Limb (tissue), 2 donors: ENCODE measurements at regions not wholly inside any gene's neighbourhood (a gene's known extent, or its start where the extent isn't known, plus 50 kb on each side); places are given as distances from the start of the nearest gene placed in this dataset.

ENCODE experiments used
- DNase-seq, 2 donors: peaks; one replicate each; pipeline ENCODE4 v3.0.0-alpha.2; 2016; ENCODE audit errors: extremely low spot score in 2 of 2

GRCh38 chr5:7012057-7012456 is 298.8 kb downstream of the TENT4A start:
- DNase-seq, result no peak

GRCh38 chr5:7014611-7015010 is 301.4 kb downstream of the TENT4A start:
- no peak for DNase-seq

- DNase-seq, result no peak
These were observed 302.5 kb downstream of the TENT4A start for GRCh38 chr5:7015586-7016256.

GRCh38 chr5:7016999-7017747 is 303.9 kb downstream of the TENT4A start:
- no peak for DNase-seq

- DNase-seq, result no peak
These were observed 305.0 kb downstream of the TENT4A start for GRCh38 chr5:7018198-7018597.

- DNase-seq, result no peak
These were observed 305.4 kb downstream of the TENT4A start for GRCh38 chr5:7018601-7019000.

- DNase-seq, result no peak
These were observed 323.1 kb downstream of the TENT4A start for GRCh38 chr5:7036192-7036835.

- no peak for DNase-seq
These were observed 325.8 kb downstream of the TENT4A start for GRCh38 chr5:7039074-7039473.

GRCh38 chr5:7040111-7040510 is 326.9 kb downstream of the TENT4A start:
- no peak for DNase-seq

GRCh38 chr5:7043797-7044196 is 330.6 kb downstream of the TENT4A start:
- DNase-seq, result no peak

GRCh38 chr5:7047511-7048261 is 334.5 kb downstream of the TENT4A start:
- peak in 1 of 2 donors; percentile 29 for DNase-seq

GRCh38 chr5:7050986-7051385 is 337.8 kb downstream of the TENT4A start:
- no peak for DNase-seq

GRCh38 chr5:7053125-7053524 is 339.9 kb downstream of the TENT4A start:
- DNase-seq, result no peak

- no peak for DNase-seq
These were observed 340.4 kb downstream of the TENT4A start for GRCh38 chr5:7053528-7054209.

- no peak for DNase-seq
These were observed 329.3 kb upstream of the ADCY2 start for GRCh38 chr5:7066471-7067235.

- no peak for DNase-seq
These were observed 327.8 kb upstream of the ADCY2 start for GRCh38 chr5:7068156-7068555.

- DNase-seq, result no peak
These were observed 327.0 kb upstream of the ADCY2 start for GRCh38 chr5:7068899-7069298.

GRCh38 chr5:7072188-7072587 is 323.8 kb upstream of the ADCY2 start:
- DNase-seq, result no peak

GRCh38 chr5:7073666-7074065 is 322.3 kb upstream of the ADCY2 start:
- DNase-seq, result no peak

- no peak for DNase-seq
These were observed 321.8 kb upstream of the ADCY2 start for GRCh38 chr5:7074176-7074575.

- DNase-seq, result no peak
These were observed 320.5 kb upstream of the ADCY2 start for GRCh38 chr5:7075470-7075869.
